HepG2 (cell line): ENCODE measurements at regions not wholly inside any gene's neighbourhood (a gene's known extent, or its start where the extent isn't known, plus 50 kb on each side); places are given as distances from the start of the nearest gene placed in this dataset.

ENCODE experiments used
- ATAC-seq: fragments of 200-7000 bp; cut with Tn5 transposase; 3 replicates; pipeline ENCODE4 v1.9.1; 2020; ENCODE audit warnings: mild to moderate bottlenecking, moderate library complexity
- BruUV-seq: library from RNA; stranded (reverse); fragments of 400-500 nt; replicated peaks from 2 replicates; lab custom pipeline; 2021; lab: Mats Ljungman, UMichigan
- CTCF ChIA-PET: fragments of 300-600 bp; formaldehyde crosslinking; extraction: SDS; loops from one replicate; lab custom pipeline; 2021; ENCODE audit warnings: low total read pairs, inconsistent platforms, low intra/inter-chr PET ratio; lab: Yijun Ruan, JAX
- POLR2A ChIA-PET: fragments of 350-600 bp; sonication (Branson Sonifier 250); formaldehyde crosslinking; loops from one replicate; lab custom pipeline; 2020; ENCODE audit warnings: antibody characterized with exemption, inconsistent platforms; lab: Yijun Ruan, JAX
- DNase-seq: peaks from one replicate; pipeline ENCODE4 v3.0.0-alpha.2; 2015; ENCODE audit warnings: low spot score
- FAIRE-seq: peaks from 3 replicates; lab custom pipeline; 2011; peaks lifted over from hg19 to GRCh38; lab: Jason Lieb, UNC
- H2AFZ ChIP-seq: one replicate; pipeline ENCODE4 v1.6.1; 2011; ENCODE audit warnings: low read length, inconsistent platforms
- H3K27ac ChIP-seq: fragments of 300-600 bp; 3 replicates; pipeline ENCODE4 v1.8.0; 2011; ENCODE audit warnings: mixed run types, mild to moderate bottlenecking, mixed read lengths, low read length, inconsistent platforms; ENCODE audit not compliant: insufficient read depth; ENCODE audit errors: extremely low read length
- H3K27me3 ChIP-seq, 2 experiments: fragments of 200-600 bp in 1 of 2; 2 replicates in 1 of 2; 3 replicates in 1 of 2; pipeline versions ENCODE4 v1.6.0 to v1.8.0; 2011; ENCODE audit warnings: low read length in 2 of 2, mild to moderate bottlenecking in 2 of 2, moderate library complexity in 2 of 2, inconsistent platforms in 1 of 2; ENCODE audit not compliant: insufficient read depth in 2 of 2, control insufficient read depth in 1 of 2
- H3K36me3 ChIP-seq, 2 experiments: fragments of 200-600 bp in 1 of 2; replicated peaks in 1 of 2; 2 replicates in 1 of 2; 3 replicates in 1 of 2; pipeline versions ENCODE4 v1.5.1 to v1.8.0; 2011; ENCODE audit warnings: low read length in 2 of 2, inconsistent platforms in 1 of 2; ENCODE audit not compliant: insufficient read depth in 2 of 2, control insufficient read depth in 1 of 2
- H3K4me1 ChIP-seq: 2 replicates; pipeline ENCODE4 v1.5.1; 2012; ENCODE audit warnings: low read length, inconsistent platforms; ENCODE audit not compliant: insufficient read depth
- H3K4me2 ChIP-seq: 2 replicates; pipeline ENCODE4 v1.6.0; 2011; ENCODE audit warnings: low read depth, low read length, inconsistent platforms
- H3K4me3 ChIP-seq, 3 experiments: fragments of 200-600 bp in 1 of 3; sonication (generic), shearing (Covaris generic) in 1 of 3; replicated peaks in 1 of 3; 2 replicates each; pipeline ENCODE4 v1.5.1; 2011 to 2016; ENCODE audit warnings: low read length in 3 of 3, inconsistent platforms in 2 of 3, low read depth in 2 of 3, mild to moderate bottlenecking in 2 of 3, control low read depth in 1 of 3, mixed read lengths in 1 of 3; ENCODE audit not compliant: insufficient read depth in 1 of 3
- H3K79me2 ChIP-seq: one replicate; pipeline ENCODE4 v1.6.1; 2011; ENCODE audit warnings: low read length, inconsistent platforms; ENCODE audit not compliant: insufficient read depth
- H3K9ac ChIP-seq: 2 replicates; pipeline ENCODE4 v1.6.0; 2011; ENCODE audit warnings: mild to moderate bottlenecking, low read depth, low read length, inconsistent platforms; ENCODE audit not compliant: insufficient read depth
- H3K9me3 ChIP-seq: 2 replicates; pipeline ENCODE4 v1.5.1; 2012; ENCODE audit warnings: mild to moderate bottlenecking, low read length
- H4K20me1 ChIP-seq: 2 replicates; pipeline ENCODE4 v1.6.0; 2011; ENCODE audit warnings: inconsistent platforms, mild to moderate bottlenecking, low read length, moderate library complexity; ENCODE audit not compliant: insufficient read depth
- GABPA ChIP-seq, 2 experiments: IDR thresholded peaks; 2 replicates each; pipeline ENCODE4 v1.6.1; 2011 to 2016; ENCODE audit warnings: low read depth in 2 of 2, low read length in 1 of 2, missing biosample characterization in 1 of 2, missing genetic modification characterization in 1 of 2
- NPAS2 ChIP-seq: sonication (generic); formaldehyde crosslinking; IDR thresholded peaks from 2 replicates; pipeline ENCODE4 v1.8.0; 2022; ENCODE audit warnings: mild to moderate bottlenecking, missing genetic modification reagents, borderline replicate concordance
- PAWR ChIP-seq: sonication (generic); formaldehyde crosslinking; IDR thresholded peaks from 2 replicates; pipeline ENCODE4 v1.4.0; 2020; ENCODE audit warnings: missing genetic modification reagents, mild to moderate bottlenecking, borderline replicate concordance
- SMARCE1 ChIP-seq: fragments of 450-650 bp; IDR thresholded peaks from 2 replicates; pipeline ENCODE4 v1.6.1; 2017; ENCODE audit warnings: borderline replicate concordance
- TAF1 ChIP-seq: sonication (generic); formaldehyde crosslinking; IDR thresholded peaks from 2 replicates; pipeline ENCODE4 v1.4.0; 2020; ENCODE audit warnings: missing genetic modification reagents
- ZBTB42 ChIP-seq: sonication (generic); formaldehyde crosslinking; IDR thresholded peaks from 2 replicates; pipeline ENCODE4 v1.5.0; 2020; ENCODE audit warnings: mild to moderate bottlenecking, missing genetic modification reagents
- ZNF17 ChIP-seq: sonication (generic); formaldehyde crosslinking; IDR thresholded peaks from 2 replicates; pipeline ENCODE4 v1.5.0; 2020; ENCODE audit warnings: mild to moderate bottlenecking, missing genetic modification reagents
- ZNF816 ChIP-seq: sonication (generic); formaldehyde crosslinking; IDR thresholded peaks from 2 replicates; pipeline ENCODE4 v1.8.0; 2022; ENCODE audit warnings: missing genetic modification reagents, mild to moderate bottlenecking, borderline replicate concordance
- ZNF850 ChIP-seq: sonication (generic); formaldehyde crosslinking; conservative IDR thresholded peaks from 2 replicates; pipeline ENCODE4 v1.9.0; 2021; ENCODE audit warnings: mild to moderate bottlenecking, missing genetic modification reagents
- ZZZ3 ChIP-seq: sonication (generic); formaldehyde crosslinking; IDR thresholded peaks from 2 replicates; pipeline ENCODE4 v1.4.0; 2020; ENCODE audit warnings: missing genetic modification reagents, mild to moderate bottlenecking, borderline replicate concordance
- WGBS: methylation state at CpG from one replicate; pipeline ENCODE4 v1.1.6; 2017; ENCODE audit warnings: low lambda C conversion rate; 5-methylcytosine and 5-hydroxymethylcytosine counted together
- in situ Hi-C: cut with HindIII; loops from 2 replicates; pipeline ENCODE4 v1.10.0; 2017; ENCODE audit warnings: low pct_unique_long_range_greater_than_20kb; ENCODE audit not compliant: extremely low pct_ligation_motif_present
- intact Hi-C: fragments of 100-400 bp; cut with micrococcal nuclease; formaldehyde crosslinking; loops from one replicate; pipeline ENCODE4 v1.10.0; 2022; ENCODE audit not compliant: unreplicated experiment
- TF ChIP-seq, protein P1 (sequence below): sonication (generic); formaldehyde crosslinking; conservative IDR thresholded peaks from 2 replicates; pipeline ENCODE4 v1.5.0; 2020; ENCODE audit warnings: missing genetic modification reagents

GRCh38 chr7:136055266-136055665, 78.1 kb upstream of the MTPN start:
- H3K36me3 ChIP-seq: no peaks in the 10 kb centered on the region
- no peaks in the 10 kb centered on the region for H3K27me3 ChIP-seq
- FAIRE-seq: no peak
- no peaks in the 10 kb centered on the region for H4K20me1 ChIP-seq
- in situ Hi-C loops: no loop called here
- no peak overlapping the region for H3K4me2 ChIP-seq
- ATAC-seq: no peak
- H3K79me2 ChIP-seq: no peaks in the 10 kb centered on the region
- intact Hi-C loops: no loop called here
- H3K4me1 ChIP-seq: no peaks in the 10 kb centered on the region
- ChIA-PET POLR2A (no interaction called here), CTCF (no interaction called here)
- BruUV-seq: no TSS peak
- H3K9ac ChIP-seq: no peak overlapping the region
- no peak overlapping the region for H3K27ac ChIP-seq
- H2AFZ ChIP-seq: no peak overlapping the region
- WGBS: 0% methylated on average over 2 of the region's 2 CpGs
- DNase-seq: peak; percentile 12
- no peaks in the 10 kb centered on the region for H3K9me3 ChIP-seq
- no peak overlapping the region for H3K4me3 ChIP-seq
- TF ChIP-seq, protein P1, sequence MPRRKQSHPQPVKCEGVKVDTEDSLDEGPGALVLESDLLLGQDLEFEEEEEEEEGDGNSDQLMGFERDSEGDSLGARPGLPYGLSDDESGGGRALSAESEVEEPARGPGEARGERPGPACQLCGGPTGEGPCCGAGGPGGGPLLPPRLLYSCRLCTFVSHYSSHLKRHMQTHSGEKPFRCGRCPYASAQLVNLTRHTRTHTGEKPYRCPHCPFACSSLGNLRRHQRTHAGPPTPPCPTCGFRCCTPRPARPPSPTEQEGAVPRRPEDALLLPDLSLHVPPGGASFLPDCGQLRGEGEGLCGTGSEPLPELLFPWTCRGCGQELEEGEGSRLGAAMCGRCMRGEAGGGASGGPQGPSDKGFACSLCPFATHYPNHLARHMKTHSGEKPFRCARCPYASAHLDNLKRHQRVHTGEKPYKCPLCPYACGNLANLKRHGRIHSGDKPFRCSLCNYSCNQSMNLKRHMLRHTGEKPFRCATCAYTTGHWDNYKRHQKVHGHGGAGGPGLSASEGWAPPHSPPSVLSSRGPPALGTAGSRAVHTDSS (CRISPR knock-in tag): no peak
- TF ChIP-seq ZBTB42 (CRISPR knock-in tag) (no peak), ZZZ3 (CRISPR knock-in tag) (no peak), GABPA (IDR thresholded peaks at IDR 0.05; ENCODE audit: low read depth, low read length) (no peak), GABPA (CRISPR knock-in tag; IDR thresholded peaks at IDR 0.05; ENCODE audit: low read depth) (no peak), SMARCE1 (no peak), TAF1 (no peak), ZNF850 (CRISPR knock-in tag) (no peak), NPAS2 (CRISPR knock-in tag) (no peak), ZNF17 (CRISPR knock-in tag) (no peak), PAWR (CRISPR knock-in tag) (no peak), ZNF816 (no peak)
